ENCODE measurements at regions not wholly inside any gene's neighbourhood (a gene's known extent, or its start where the extent isn't known, plus 50 kb on each side); places are given as distances from the start of the nearest gene placed in this dataset.

GRCh38 chr4:138758876-138759553, 256.6 kb upstream of the NOCT start:
- no peak for DNase-seq (ENCODE audit: low read depth in 2 of 3, low spot score in 1 of 3)

- no peak for DNase-seq (ENCODE audit: low read depth in 2 of 3, low spot score in 1 of 3)
Observed at GRCh38 chr4:138758196-138758595, 257.4 kb upstream of the NOCT start.

GRCh38 chr4:138757432-138757831, 258.1 kb upstream of the NOCT start:
- DNase-seq (ENCODE audit: low read depth in 2 of 3, low spot score in 1 of 3) = no peak

- no peak for DNase-seq (ENCODE audit: low read depth in 2 of 3, low spot score in 1 of 3)
Observed at GRCh38 chr4:138756519-138756918, 259.1 kb upstream of the NOCT start.

GRCh38 chr4:138751309-138751708, 264.3 kb upstream of the NOCT start:
- DNase-seq (ENCODE audit: low read depth in 2 of 3, low spot score in 1 of 3) = no peak

GRCh38 chr4:138749303-138749702, 266.3 kb upstream of the NOCT start:
- no peak for DNase-seq (ENCODE audit: low read depth in 2 of 3, low spot score in 1 of 3)

- no peak for DNase-seq (ENCODE audit: low read depth in 2 of 3, low spot score in 1 of 3)
Observed at GRCh38 chr4:138741766-138742377, 273.7 kb upstream of the NOCT start.

GRCh38 chr4:138740816-138741745, 274.5 kb upstream of the NOCT start:
- DNase-seq (ENCODE audit: low read depth in 2 of 3, low spot score in 1 of 3) = no peak

- no peak for DNase-seq (ENCODE audit: low read depth in 2 of 3, low spot score in 1 of 3)
Observed at GRCh38 chr4:138736362-138736761, 279.2 kb upstream of the NOCT start.

GRCh38 chr4:138734746-138735145, 280.8 kb upstream of the NOCT start:
- no peak for DNase-seq (ENCODE audit: low read depth in 2 of 3, low spot score in 1 of 3)

GRCh38 chr4:138728566-138728965, 287.0 kb upstream of the NOCT start:
- DNase-seq (ENCODE audit: low read depth in 2 of 3, low spot score in 1 of 3) = no peak

- no peak for DNase-seq (ENCODE audit: low read depth in 2 of 3, low spot score in 1 of 3)
Observed at GRCh38 chr4:138727731-138728130, 287.9 kb upstream of the NOCT start.

GRCh38 chr4:138724530-138724929, 291.1 kb upstream of the NOCT start:
- no peak for DNase-seq (ENCODE audit: low read depth in 2 of 3, low spot score in 1 of 3)

GRCh38 chr4:138716559-138717335, 298.8 kb upstream of the NOCT start:
- no peak for DNase-seq (ENCODE audit: low read depth in 2 of 3, low spot score in 1 of 3)

GRCh38 chr4:138710297-138710696, 305.3 kb upstream of the NOCT start:
- no peak for DNase-seq (ENCODE audit: low read depth in 2 of 3, low spot score in 1 of 3)

- no peak for DNase-seq (ENCODE audit: low read depth in 2 of 3, low spot score in 1 of 3)
Observed at GRCh38 chr4:138709859-138710258, 305.7 kb upstream of the NOCT start.

GRCh38 chr4:138707746-138708677, 307.6 kb upstream of the NOCT start:
- no peak for DNase-seq (ENCODE audit: low read depth in 2 of 3, low spot score in 1 of 3)

- no peak for DNase-seq (ENCODE audit: low read depth in 2 of 3, low spot score in 1 of 3)
Observed at GRCh38 chr4:138706201-138706600, 309.4 kb upstream of the NOCT start.

GRCh38 chr4:138702190-138702824, 313.3 kb upstream of the NOCT start:
- no peak for DNase-seq (ENCODE audit: low read depth in 2 of 3, low spot score in 1 of 3)

- DNase-seq (ENCODE audit: low read depth in 2 of 3, low spot score in 1 of 3) = no peak
Observed at GRCh38 chr4:138698641-138699040, 316.9 kb upstream of the NOCT start.

Data from stimulated activated CD4-positive, alpha-beta T cell treated with anti-CD3 and anti-CD28 coated beads, Interleukin-12 subunit alpha, Interleukin-12 subunit beta, amount 100 ng/mL, for 48 hours (primary cell).